Neutrophil (primary cell): ENCODE measurements at regions not wholly inside any gene's neighbourhood (a gene's known extent, or its start where the extent isn't known, plus 50 kb on each side); places are given as distances from the start of the nearest gene placed in this dataset.

Source experiments
- H3K27ac ChIP-seq: fragments of 200-600 bp; sonication (generic); 2 replicates; pipeline ENCODE4 v1.5.1; 2016; ENCODE audit warnings: mild to moderate bottlenecking, moderate library complexity
- H3K27me3 ChIP-seq: fragments of 200-600 bp; sonication (generic); 2 replicates; pipeline ENCODE4 v1.6.0; 2016; ENCODE audit warnings: mild to moderate bottlenecking
- H3K36me3 ChIP-seq: fragments of 200-600 bp; sonication (generic); 2 replicates; pipeline ENCODE4 v1.5.1; 2017
- H3K4me1 ChIP-seq, 2 experiments: fragments of 200-600 bp in 1 of 2; sonication (generic) in 1 of 2; 1 replicate in 1 of 2; 2 replicates in 1 of 2; pipeline versions ENCODE4 v1.5.1 to v1.6.1; 2013 to 2016; ENCODE audit warnings: low read depth in 1 of 2, low read length in 1 of 2, mild to moderate bottlenecking in 1 of 2, moderate library complexity in 1 of 2; ENCODE audit not compliant: control insufficient read depth in 1 of 2, insufficient read depth in 1 of 2
- H3K4me3 ChIP-seq, 2 experiments: fragments of 200-600 bp in 1 of 2; sonication (generic) in 1 of 2; 1 replicate in 1 of 2; 2 replicates in 1 of 2; pipeline ENCODE4 v1.5.1; 2013 to 2016; ENCODE audit warnings: low read depth in 1 of 2, low read length in 1 of 2, mild to moderate bottlenecking in 1 of 2, moderate library complexity in 1 of 2
- H3K9me3 ChIP-seq: fragments of 200-600 bp; sonication (generic); 2 replicates; pipeline ENCODE4 v1.5.1; 2016
- CTCF ChIP-seq: fragments of 200-600 bp; sonication (generic); IDR thresholded peaks from 2 replicates; pipeline ENCODE4 v1.5.1; 2016; ENCODE audit warnings: antibody characterized with exemption

- no peak overlapping the region for H3K27ac ChIP-seq
- no peak for TF ChIP-seq CTCF
- H3K4me1 ChIP-seq: no peaks in the 10 kb centered on the region
Observed at GRCh38 chrX:129176710-129177109, 346.6 kb downstream of the SMARCA1 start.

GRCh38 chrX:129161108-129161507 lies 362.2 kb downstream of the SMARCA1 start:
- Histone ChIP-seq H3K27ac (no peak overlapping the region), H3K4me1 (no peaks in the 10 kb centered on the region), H3K36me3 (no peaks in the 10 kb centered on the region), H3K27me3 (no peaks in the 10 kb centered on the region), H3K9me3 (no peaks in the 10 kb centered on the region), H3K4me3 (no peak overlapping the region)
- TF ChIP-seq CTCF: no peak

More at GRCh38 chrX:129176710-129177109, 346.6 kb downstream of the SMARCA1 start:
- Histone ChIP-seq H3K36me3 (no peaks in the 10 kb centered on the region), H3K9me3 (no peaks in the 10 kb centered on the region), H3K4me3 (no peak overlapping the region), H3K27me3 (no peaks in the 10 kb centered on the region)

GRCh38 chrX:129158505-129158904 lies 364.8 kb downstream of the SMARCA1 start:
- H3K4me3 ChIP-seq: no peak overlapping the region
- no peaks in the 10 kb centered on the region for H3K4me1 ChIP-seq
- no peaks in the 10 kb centered on the region for H3K36me3 ChIP-seq
- H3K27ac ChIP-seq: no peak overlapping the region
- TF ChIP-seq CTCF: no peak
- no peaks in the 10 kb centered on the region for H3K27me3 ChIP-seq
- H3K9me3 ChIP-seq: no peaks in the 10 kb centered on the region

GRCh38 chrX:129145840-129146272 lies 377.4 kb downstream of the SMARCA1 start:
- H3K27ac ChIP-seq: no peak overlapping the region
- H3K9me3 ChIP-seq: no peaks in the 10 kb centered on the region
- H3K27me3 ChIP-seq: no peaks in the 10 kb centered on the region
- H3K36me3 ChIP-seq: no peaks in the 10 kb centered on the region
- no peaks in the 10 kb centered on the region for H3K4me1 ChIP-seq
- TF ChIP-seq CTCF: no peak
- H3K4me3 ChIP-seq: no peak overlapping the region

GRCh38 chrX:129145385-129145784 lies 377.9 kb downstream of the SMARCA1 start:
- no peak for TF ChIP-seq CTCF
- H3K27me3 ChIP-seq: no peaks in the 10 kb centered on the region
- no peak overlapping the region for H3K27ac ChIP-seq
- no peaks in the 10 kb centered on the region for H3K9me3 ChIP-seq
- H3K36me3 ChIP-seq: no peaks in the 10 kb centered on the region
- no peaks in the 10 kb centered on the region for H3K4me1 ChIP-seq
- H3K4me3 ChIP-seq: no peak overlapping the region
